Heart right ventricle (tissue), 16 donors: ENCODE measurements at regions not wholly inside any gene's neighbourhood (a gene's known extent, or its start where the extent isn't known, plus 50 kb on each side); places are given as distances from the start of the nearest gene placed in this dataset.
A peak's percentile ranks its signal among the peaks of the same experiment; 100 is the strongest.

Experiments
- ATAC-seq, 8 donors: fragments of 200-7000 bp; cut with Tn5 transposase; one replicate each; pipeline ENCODE4 v1.9.1; 2020; ENCODE audit warnings: mild to moderate bottlenecking in 8 of 8, moderate library complexity in 8 of 8, moderate number of reproducible peaks in 1 of 8
- DNase-seq, 2 donors: peaks; one replicate each; pipeline ENCODE4 v3.0.0-alpha.2; 2020
- H3K27ac ChIP-seq, 10 donors: fragments of 200-600 bp; sonication (generic) in 2 of 10; one replicate each; pipeline versions ENCODE4 v1.5.0 to v1.8.0; 2020 to 2022; ENCODE audit warnings: mild to moderate bottlenecking in 3 of 10
- H3K27me3 ChIP-seq, 7 donors: fragments of 200-600 bp; one replicate each; pipeline ENCODE4 v1.8.0; 2021 to 2022; ENCODE audit warnings: mild to moderate bottlenecking in 2 of 7
- H3K36me3 ChIP-seq, 9 donors: fragments of 200-600 bp; sonication (generic) in 1 of 9; one replicate each; pipeline versions ENCODE4 v1.5.0 to v1.8.0; 2020 to 2022; ENCODE audit warnings: mild to moderate bottlenecking in 2 of 9
- H3K4me1 ChIP-seq, 9 donors: fragments of 200-600 bp; sonication (generic) in 1 of 9; one replicate each; pipeline versions ENCODE4 v1.5.0 to v1.8.0; 2020 to 2022; ENCODE audit warnings: mild to moderate bottlenecking in 4 of 9
- H3K4me3 ChIP-seq, 10 donors: fragments of 200-600 bp; sonication (generic) in 2 of 10; one replicate each; pipeline versions ENCODE4 v1.5.0 to v1.8.0; 2020 to 2022; ENCODE audit warnings: mild to moderate bottlenecking in 7 of 10, moderate library complexity in 2 of 10
- H3K9me3 ChIP-seq, 11 donors: fragments of 200-600 bp in 10 of 11; sonication (generic) in 2 of 11; one replicate each; pipeline versions ENCODE4 v1.5.0 to v1.8.0; 2013 to 2022; ENCODE audit warnings: mild to moderate bottlenecking in 2 of 11, control low read depth in 1 of 11, moderate library complexity in 1 of 11
- WGBS, 2 donors: extraction: QIAGEN DNeasy Blood & Tissue Kit; methylation state at CpG; one replicate each; pipeline ENCODE4 v1.1.7; 2013; ENCODE audit warnings: inconsistent platforms in 1 of 2; 5-methylcytosine and 5-hydroxymethylcytosine counted together
- intact Hi-C, 10 donors: fragments of 100-400 bp; cut with DNase I; formaldehyde crosslinking; loops; one replicate each; pipeline versions ENCODE4 v1.11.1 to v1.14.2; 2022
- TF ChIP-seq, protein P1 (sequence below), 9 donors: fragments of 200-600 bp; sonication (generic) in 2 of 9; IDR thresholded peaks; one replicate each; pipeline versions ENCODE4 v1.5.0 to v1.8.0; 2021 to 2022; ENCODE audit warnings: antibody characterized with exemption in 9 of 9, mild to moderate bottlenecking in 5 of 9, moderate library complexity in 1 of 9
- donor health status: Arrhythmogenic right ventricular cardiomyopathy.
- donor health status: ischemic (EF 13 %, LVEDD 7.1; RV severe dilation, severe dysfunction).
- donor health status: healthy with polysubstance abuse.
- donor health status: DM: no; HTN: yes; CAD: no.
- donor health status: DM: no; HTN: no; CAD: no.
- donor health status: ischemic (EF 25% LVEDD 6.9; RV normal size, moderate dysfunction).
- donor health status: ischemic (EF 25% LVEDD 5.7; RV mildly dilated, moderate dysfunction).
- donor health status: healthy.
- donor health status: DM: yes; HTN: yes; CAD: no.
- donor health status: Ischemic cardiomyopathy.
- donor health status: ischemic (EF 35%, LVEDD 5.7; RV mildly dilated, moderate dysfunction).
- donor health status: nonischemic (EF 11% LVEDD 7.7; RV severe dilation, severe dysfunction).
- donor health status: DM: yes; HTN: yes; CAD: no.
- donor health status: PGD.
- donor health status: ischemic (EF 29% LVEDD 5.4; RV normal size, mild dysfunction).
- donor health status: nonischemic (EF 23%, LVEDD 6.1; RV moderate dilation, normal function).

DNA sequence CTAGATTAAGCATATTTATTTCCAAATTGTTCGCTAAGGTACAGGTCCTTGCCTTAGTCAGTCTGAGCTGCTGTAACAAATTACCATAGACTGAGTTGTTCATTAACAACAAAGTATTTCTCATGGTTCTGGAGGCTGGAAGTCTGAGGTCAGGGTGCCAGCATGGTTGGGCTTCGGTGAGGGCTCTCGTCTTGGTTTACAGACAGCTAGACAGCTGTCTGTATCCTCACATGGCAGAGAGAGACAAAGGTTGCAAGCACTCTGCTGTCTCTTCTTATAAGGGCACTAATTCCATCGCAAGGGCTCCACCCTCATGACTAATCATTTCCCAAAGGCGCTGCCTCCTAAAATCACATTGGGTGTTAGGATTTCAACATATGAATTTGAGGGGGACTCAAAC, 115.3 kb upstream of the GMDS start:
- no peak for ATAC-seq
- Histone ChIP-seq H3K27me3 (no peaks in the 10 kb centered on the region), H3K27ac (no peak overlapping the region), H3K36me3 (peaks cover 0 to 22% (median 0%) of the 10 kb centered on the region in 9 donors), H3K9me3 (no peaks in the 10 kb centered on the region), H3K4me1 (no peaks in the 10 kb centered on the region), H3K4me3 (no peak overlapping the region)
- no peak for DNase-seq
- intact Hi-C loops, result loop anchor here in 1 of 10 donors (10.0 kb wide), 1 partner anchor 284 kb away; no protein-coding TSS in a partner anchor
- TF ChIP-seq, protein P1, sequence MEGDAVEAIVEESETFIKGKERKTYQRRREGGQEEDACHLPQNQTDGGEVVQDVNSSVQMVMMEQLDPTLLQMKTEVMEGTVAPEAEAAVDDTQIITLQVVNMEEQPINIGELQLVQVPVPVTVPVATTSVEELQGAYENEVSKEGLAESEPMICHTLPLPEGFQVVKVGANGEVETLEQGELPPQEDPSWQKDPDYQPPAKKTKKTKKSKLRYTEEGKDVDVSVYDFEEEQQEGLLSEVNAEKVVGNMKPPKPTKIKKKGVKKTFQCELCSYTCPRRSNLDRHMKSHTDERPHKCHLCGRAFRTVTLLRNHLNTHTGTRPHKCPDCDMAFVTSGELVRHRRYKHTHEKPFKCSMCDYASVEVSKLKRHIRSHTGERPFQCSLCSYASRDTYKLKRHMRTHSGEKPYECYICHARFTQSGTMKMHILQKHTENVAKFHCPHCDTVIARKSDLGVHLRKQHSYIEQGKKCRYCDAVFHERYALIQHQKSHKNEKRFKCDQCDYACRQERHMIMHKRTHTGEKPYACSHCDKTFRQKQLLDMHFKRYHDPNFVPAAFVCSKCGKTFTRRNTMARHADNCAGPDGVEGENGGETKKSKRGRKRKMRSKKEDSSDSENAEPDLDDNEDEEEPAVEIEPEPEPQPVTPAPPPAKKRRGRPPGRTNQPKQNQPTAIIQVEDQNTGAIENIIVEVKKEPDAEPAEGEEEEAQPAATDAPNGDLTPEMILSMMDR (IDR thresholded peaks at IDR 0.05), result no peak
- 93 to 96% methylated on average over 5 of the region's 5 CpGs for WGBS, 2 donors

DNA sequence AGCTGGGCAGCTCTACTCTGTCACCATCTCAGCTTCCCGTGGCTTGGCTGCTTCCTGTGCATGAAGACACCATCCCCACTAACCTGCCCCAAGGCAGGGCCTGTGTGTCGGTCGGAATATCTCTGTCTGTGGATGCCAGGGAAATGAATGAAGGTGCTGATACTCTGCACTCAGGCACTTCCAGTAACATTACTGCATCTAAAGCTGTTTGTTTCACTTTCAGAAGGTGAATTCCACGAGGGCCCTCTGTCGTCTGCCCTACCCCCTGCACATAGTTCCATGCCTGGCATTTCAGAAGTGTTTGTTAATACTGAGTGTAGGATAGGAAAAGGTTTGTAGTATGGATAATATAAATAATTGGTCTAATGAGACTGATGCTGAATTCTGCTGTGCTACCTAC, 114.7 kb upstream of the GMDS start:
- no peak overlapping the region for H3K4me3 ChIP-seq
- TF ChIP-seq, protein P1 (IDR thresholded peaks at IDR 0.05), result no peak
- intact Hi-C loops, result loop anchor here in 1 of 10 donors (10.0 kb wide), 1 partner anchor 285 kb away; no protein-coding TSS in a partner anchor
- DNase-seq, result no peak
- whole genome bisulfite sequencing, 2 donors, result 83 to 85% methylated on average over 5 of the region's 5 CpGs
- peaks cover 0 to 22% (median 0%) of the 10 kb centered on the region in 9 donors for H3K36me3 ChIP-seq
- H3K27me3 ChIP-seq, result no peaks in the 10 kb centered on the region
- no peak overlapping the region for H3K27ac ChIP-seq
- H3K9me3 ChIP-seq, result no peaks in the 10 kb centered on the region
- no peaks in the 10 kb centered on the region for H3K4me1 ChIP-seq
- no peak for ATAC-seq

DNA sequence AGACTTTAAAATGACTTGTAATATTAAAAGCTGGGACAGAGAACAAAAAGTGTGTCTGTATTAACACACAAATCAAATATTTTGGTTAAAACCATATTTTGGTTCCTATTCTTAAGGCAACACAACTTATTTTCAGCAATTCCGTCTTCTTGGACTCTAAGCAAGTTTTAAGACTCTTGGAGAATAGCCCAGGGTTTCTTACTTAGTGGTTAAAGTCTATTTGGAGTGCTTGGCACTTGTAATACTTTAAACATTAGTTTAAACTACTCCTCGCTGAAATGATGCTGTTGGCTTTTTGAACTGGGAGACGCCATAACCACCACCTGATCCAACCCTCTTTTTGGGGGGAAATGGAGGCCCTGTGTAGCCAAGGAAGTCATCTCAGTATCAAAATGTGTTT, 109.7 kb upstream of the GMDS start:
- 81 to 86% methylated on average over 3 of the region's 3 CpGs for WGBS, 2 donors
- Histone ChIP-seq H3K4me1 (peaks cover 0 to 12% (median 0%) of the 10 kb centered on the region in 9 donors), H3K36me3 (peaks cover 0 to 3% (median 0%) of the 10 kb centered on the region in 9 donors), H3K27ac (no peak overlapping the region), H3K4me3 (no peak overlapping the region), H3K9me3 (no peaks in the 10 kb centered on the region), H3K27me3 (no peaks in the 10 kb centered on the region)
- ATAC-seq (no peak), DNase-seq (no peak)
- intact Hi-C loops, result loop anchor here in 8 of 10 donors (2.0 to 10.0 kb wide), 8 partner anchors 110 to 758 kb away; partner anchors contain the start of gene GMDS (in 1 of the 8)
- TF ChIP-seq, protein P1 (IDR thresholded peaks at IDR 0.05), result no peak

DNA sequence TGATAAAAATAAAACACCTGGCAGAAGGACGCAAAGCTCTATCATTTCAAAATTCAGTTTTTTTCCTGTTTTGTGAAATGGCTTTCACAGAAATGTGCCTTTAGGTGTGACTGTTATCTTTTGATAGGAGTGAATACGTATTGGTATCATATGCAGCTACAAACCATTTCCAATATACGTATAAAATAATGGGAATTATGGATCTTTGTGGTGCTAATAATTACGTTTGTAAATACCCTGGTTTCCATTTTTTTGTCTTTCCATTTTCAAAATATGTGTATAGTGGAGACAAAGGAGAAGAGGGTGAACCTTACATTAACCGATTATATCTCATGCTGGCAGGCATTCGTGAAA, 108.7 kb upstream of the GMDS start:
- intact Hi-C loops, result loop anchor here in 9 of 10 donors (1.0 to 10.0 kb wide), 11 partner anchors 109 to 758 kb away; partner anchors contain the start of genes FOXC1 (in 1 of the 9) and GMDS (in 1 of the 9)
- Histone ChIP-seq H3K27ac (no peak overlapping the region), H3K36me3 (no peaks in the 10 kb centered on the region), H3K4me1 (peaks cover 0 to 12% (median 0%) of the 10 kb centered on the region in 9 donors), H3K9me3 (no peaks in the 10 kb centered on the region), H3K27me3 (no peaks in the 10 kb centered on the region), H3K4me3 (no peak overlapping the region)
- TF ChIP-seq, protein P1 (IDR thresholded peaks at IDR 0.05), result peak in 2 of 9 donors; percentile 20 to 34
- DNase-seq (no peak), ATAC-seq (no peak)
- WGBS, 2 donors, result 60 to 65% methylated on average over 6 of the region's 6 CpGs
